GM21367 (cell line): ENCODE measurements at regions not wholly inside any gene's neighbourhood (a gene's known extent, or its start where the extent isn't known, plus 50 kb on each side); places are given as distances from the start of the nearest gene placed in this dataset.
"Not testable (repeated sequence)": the region's sequence is repeated elsewhere in the genome, so short reads cannot be mapped to it uniquely, and the experiment has no call there.

Source experiments
- ATAC-seq: cut with Tn5 transposase; IDR thresholded peaks from one replicate; pipeline ENCODE4 v1.9.1; 2021; ENCODE audit not compliant: unreplicated experiment

- no peak for ATAC-seq
Measured at GRCh38 chr16:64736857-64737256, 385.0 kb downstream of the CDH11 start.

- no peak for ATAC-seq
Measured at GRCh38 chr16:64731891-64732290, 390.0 kb downstream of the CDH11 start.

- ATAC-seq, result no peak
Measured at GRCh38 chr16:64730261-64730660, 391.6 kb downstream of the CDH11 start.

GRCh38 chr16:64724339-64724738 is 397.5 kb downstream of the CDH11 start:
- ATAC-seq, result no peak

GRCh38 chr16:64718486-64718885 is 403.4 kb downstream of the CDH11 start:
- no peak for ATAC-seq

- ATAC-seq, result no peak
Measured at GRCh38 chr16:64717871-64718270, 404.0 kb downstream of the CDH11 start.

GRCh38 chr16:64715624-64716023 is 406.2 kb downstream of the CDH11 start:
- ATAC-seq, result no peak

GRCh38 chr16:64712026-64712425 is 409.8 kb downstream of the CDH11 start:
- no peak for ATAC-seq

- ATAC-seq, result no peak
Measured at GRCh38 chr16:64711596-64711995, 410.3 kb downstream of the CDH11 start.

GRCh38 chr16:64711026-64711425 is 410.8 kb downstream of the CDH11 start:
- ATAC-seq, result no peak

GRCh38 chr16:64705443-64705842 is 416.4 kb downstream of the CDH11 start:
- ATAC-seq, result no peak

GRCh38 chr16:64704386-64704785 is 417.5 kb downstream of the CDH11 start:
- no peak for ATAC-seq

GRCh38 chr16:64702415-64702814 is 419.4 kb downstream of the CDH11 start:
- ATAC-seq, result no peak

- no peak for ATAC-seq
Measured at GRCh38 chr16:64700628-64701027, 421.2 kb downstream of the CDH11 start.

- ATAC-seq, result no peak
Measured at GRCh38 chr16:64696866-64697265, 425.0 kb downstream of the CDH11 start.

- no peak for ATAC-seq
Measured at GRCh38 chr16:64695684-64696083, 426.2 kb downstream of the CDH11 start.

- no peak for ATAC-seq
Measured at GRCh38 chr16:64693946-64694345, 427.9 kb downstream of the CDH11 start.

- no peak for ATAC-seq
Measured at GRCh38 chr16:64687786-64688185, 434.1 kb downstream of the CDH11 start.

- ATAC-seq, result no peak
Measured at GRCh38 chr16:64687123-64687522, 434.7 kb downstream of the CDH11 start.

GRCh38 chr16:64679976-64680690 is 441.7 kb downstream of the CDH11 start:
- no peak for ATAC-seq

- no peak for ATAC-seq
Measured at GRCh38 chr16:64669573-64669972, 452.3 kb downstream of the CDH11 start.

GRCh38 chr16:64667334-64667877 is 454.5 kb downstream of the CDH11 start:
- no peak for ATAC-seq

- ATAC-seq, result not testable (repeated sequence)
Measured at GRCh38 chr16:64662312-64662711, 459.6 kb downstream of the CDH11 start.
